Astrocyte (in vitro differentiated cells and primary cell): ENCODE measurements at regions not wholly inside any gene's neighbourhood (a gene's known extent, or its start where the extent isn't known, plus 50 kb on each side); places are given as distances from the start of the nearest gene placed in this dataset.

Source experiments
- DNase-seq: peaks from one replicate; pipeline ENCODE4 v3.0.0-alpha.2; 2010; ENCODE audit warnings: low read depth
- FAIRE-seq: peaks from 2 replicates; lab custom pipeline; 2011; peaks lifted over from hg19 to GRCh38; lab: Jason Lieb, UNC
- H2AFZ ChIP-seq: 2 replicates; pipeline ENCODE4 v1.6.0; 2012; ENCODE audit warnings: low read depth, low read length, inconsistent platforms
- H3K27ac ChIP-seq: 2 replicates; pipeline ENCODE4 v1.5.1; 2011; ENCODE audit warnings: low read depth, low read length, inconsistent platforms
- H3K27me3 ChIP-seq: 2 replicates; pipeline ENCODE4 v1.6.0; 2011; ENCODE audit warnings: low read length, inconsistent platforms; ENCODE audit not compliant: insufficient read depth
- H3K36me3 ChIP-seq: 2 replicates; pipeline ENCODE4 v1.5.1; 2011; ENCODE audit warnings: low read length, inconsistent platforms; ENCODE audit not compliant: insufficient read depth
- H3K4me1 ChIP-seq: 2 replicates; pipeline ENCODE4 v1.5.1; 2011; ENCODE audit warnings: low read length, inconsistent platforms; ENCODE audit not compliant: insufficient read depth
- H3K4me2 ChIP-seq: 2 replicates; pipeline ENCODE4 v1.6.0; 2012; ENCODE audit warnings: low read length, inconsistent platforms
- H3K4me3 ChIP-seq: 2 replicates; pipeline ENCODE4 v1.5.1; 2011; ENCODE audit warnings: low read depth, mild to moderate bottlenecking, low read length, inconsistent platforms; ENCODE audit not compliant: insufficient read depth
- H3K79me2 ChIP-seq: 2 replicates; pipeline ENCODE4 v1.6.0; 2012; ENCODE audit warnings: mild to moderate bottlenecking, low read length, inconsistent platforms; ENCODE audit not compliant: insufficient read depth
- H3K9ac ChIP-seq: 2 replicates; pipeline ENCODE4 v1.6.0; 2012; ENCODE audit warnings: mild to moderate bottlenecking, low read length, inconsistent platforms
- H3K9me3 ChIP-seq: 2 replicates; pipeline ENCODE4 v1.5.1; 2012; ENCODE audit warnings: low read depth, mild to moderate bottlenecking, low read length, inconsistent platforms; ENCODE audit not compliant: insufficient read depth
- H4K20me1 ChIP-seq: 2 replicates; pipeline ENCODE4 v1.6.0; 2012; ENCODE audit warnings: low read length, inconsistent platforms; ENCODE audit not compliant: insufficient read depth
- H3K27ac Mint-ChIP-seq: one replicate; pipeline ENCODE4 v1.8.0; 2021; ENCODE audit warnings: mild to moderate bottlenecking, mixed read lengths; ENCODE audit not compliant: unreplicated experiment
- H3K27me3 Mint-ChIP-seq: one replicate; pipeline ENCODE4 v1.8.0; 2021; ENCODE audit warnings: low read depth, mixed read lengths; ENCODE audit not compliant: unreplicated experiment
- H3K36me3 Mint-ChIP-seq: one replicate; pipeline ENCODE4 v1.8.0; 2021; ENCODE audit warnings: low read depth, mixed read lengths; ENCODE audit not compliant: unreplicated experiment
- H3K4me1 Mint-ChIP-seq: one replicate; pipeline ENCODE4 v1.8.0; 2021; ENCODE audit warnings: low read depth, mixed read lengths; ENCODE audit not compliant: unreplicated experiment
- H3K4me3 Mint-ChIP-seq: one replicate; pipeline ENCODE4 v1.8.0; 2021; ENCODE audit warnings: mild to moderate bottlenecking, moderate library complexity, mixed read lengths; ENCODE audit not compliant: unreplicated experiment
- H3K9me3 Mint-ChIP-seq: one replicate; pipeline ENCODE4 v1.8.0; 2021; ENCODE audit warnings: mild to moderate bottlenecking, mixed read lengths; ENCODE audit not compliant: unreplicated experiment
- CTCF ChIP-seq: IDR thresholded peaks from 2 replicates; pipeline ENCODE4 v1.5.1; 2011; ENCODE audit warnings: low read depth, mild to moderate bottlenecking, inconsistent platforms, low read length, moderate library complexity; ENCODE audit not compliant: insufficient read depth
- EZH2 ChIP-seq: IDR thresholded peaks from 2 replicates; pipeline ENCODE4 v1.6.1; 2012; ENCODE audit warnings: mild to moderate bottlenecking, low read length, inconsistent platforms; ENCODE audit not compliant: insufficient read depth

GRCh38 chr2:13014783-13015182 lies 298.0 kb downstream of the TRIB2 start:
- FAIRE-seq: no peak
- no peak overlapping the region for H3K4me3 Mint-ChIP-seq

GRCh38 chr2:13015532-13016320 lies 299.0 kb downstream of the TRIB2 start:
- no peaks in the 10 kb centered on the region for H3K4me1 Mint-ChIP-seq
- no peak overlapping the region for H3K4me3 Mint-ChIP-seq
- H3K4me1 ChIP-seq: no peaks in the 10 kb centered on the region
- no peaks in the 10 kb centered on the region for H3K27me3 ChIP-seq
- no peak overlapping the region for H3K4me2 ChIP-seq
- no peak for DNase-seq
- no peaks in the 10 kb centered on the region for H3K9me3 Mint-ChIP-seq
- no peak overlapping the region for H3K27ac Mint-ChIP-seq
- TF ChIP-seq CTCF (no peak), EZH2 (no peak)
- no peaks in the 10 kb centered on the region for H3K36me3 ChIP-seq
- no peak overlapping the region for H3K4me3 ChIP-seq
- FAIRE-seq: no peak
- no peaks in the 10 kb centered on the region for H3K9me3 ChIP-seq
- no peak overlapping the region for H3K27ac ChIP-seq
- no peaks in the 10 kb centered on the region for H4K20me1 ChIP-seq
- H3K36me3 Mint-ChIP-seq: no peaks in the 10 kb centered on the region
- H3K79me2 ChIP-seq: no peaks in the 10 kb centered on the region
- H3K9ac ChIP-seq: no peak overlapping the region
- H3K27me3 Mint-ChIP-seq: peaks cover 5% of the 10 kb centered on the region
- no peak overlapping the region for H2AFZ ChIP-seq

More at GRCh38 chr2:13014783-13015182, 298.0 kb downstream of the TRIB2 start:
- Histone ChIP-seq H3K9me3 (no peaks in the 10 kb centered on the region), H3K9ac (no peak overlapping the region), H3K79me2 (no peaks in the 10 kb centered on the region), H3K36me3 (no peaks in the 10 kb centered on the region), H3K27ac (no peak overlapping the region), H3K4me3 (no peak overlapping the region), H3K4me2 (no peak overlapping the region), H3K4me1 (no peaks in the 10 kb centered on the region), H4K20me1 (no peaks in the 10 kb centered on the region), H2AFZ (no peak overlapping the region), H3K27me3 (no peaks in the 10 kb centered on the region)
- Mint-ChIP-seq H3K4me1 (no peaks in the 10 kb centered on the region), H3K27ac (no peak overlapping the region), H3K9me3 (no peaks in the 10 kb centered on the region), H3K27me3 (peaks cover 5% of the 10 kb centered on the region), H3K36me3 (no peaks in the 10 kb centered on the region)
- no peak for TF ChIP-seq CTCF
- no peak for DNase-seq

GRCh38 chr2:13018490-13018889 lies 301.8 kb downstream of the TRIB2 start:
- H3K27ac Mint-ChIP-seq: no peak overlapping the region
- no peaks in the 10 kb centered on the region for H3K27me3 Mint-ChIP-seq

More at GRCh38 chr2:13018490-13018889, 301.8 kb downstream of the TRIB2 start:
- TF ChIP-seq EZH2 (no peak), CTCF (no peak)
- no peaks in the 10 kb centered on the region for H3K79me2 ChIP-seq
- no peaks in the 10 kb centered on the region for H4K20me1 ChIP-seq
- no peaks in the 10 kb centered on the region for H3K9me3 ChIP-seq
- H3K9ac ChIP-seq: no peak overlapping the region
- no peak overlapping the region for H3K27ac ChIP-seq
- H3K9me3 Mint-ChIP-seq: no peaks in the 10 kb centered on the region
- H3K4me2 ChIP-seq: no peak overlapping the region
- H3K4me1 ChIP-seq: no peaks in the 10 kb centered on the region
- no peaks in the 10 kb centered on the region for H3K36me3 Mint-ChIP-seq
- DNase-seq (no peak), FAIRE-seq (no peak)
- no peaks in the 10 kb centered on the region for H3K27me3 ChIP-seq
- no peaks in the 10 kb centered on the region for H3K36me3 ChIP-seq
- H3K4me3 ChIP-seq: no peak overlapping the region
- H3K4me3 Mint-ChIP-seq: no peak overlapping the region
- peaks cover 2% of the 10 kb centered on the region for H3K4me1 Mint-ChIP-seq
- H2AFZ ChIP-seq: no peak overlapping the region
